Fibroblast of the conjunctiva (primary cell): ENCODE measurements at regions not wholly inside any gene's neighbourhood (a gene's known extent, or its start where the extent isn't known, plus 50 kb on each side); places are given as distances from the start of the nearest gene placed in this dataset.

Source experiments
- DNase-seq: peaks from one replicate; pipeline ENCODE4 v3.0.0-alpha.2; 2010; ENCODE audit warnings: low read depth

GRCh38 chr1:90494748-90495282 is 222.3 kb downstream of the BARHL2 start:
- DNase-seq: no peak

GRCh38 chr1:90488451-90488850 is 228.7 kb downstream of the BARHL2 start:
- no peak for DNase-seq

DNA sequence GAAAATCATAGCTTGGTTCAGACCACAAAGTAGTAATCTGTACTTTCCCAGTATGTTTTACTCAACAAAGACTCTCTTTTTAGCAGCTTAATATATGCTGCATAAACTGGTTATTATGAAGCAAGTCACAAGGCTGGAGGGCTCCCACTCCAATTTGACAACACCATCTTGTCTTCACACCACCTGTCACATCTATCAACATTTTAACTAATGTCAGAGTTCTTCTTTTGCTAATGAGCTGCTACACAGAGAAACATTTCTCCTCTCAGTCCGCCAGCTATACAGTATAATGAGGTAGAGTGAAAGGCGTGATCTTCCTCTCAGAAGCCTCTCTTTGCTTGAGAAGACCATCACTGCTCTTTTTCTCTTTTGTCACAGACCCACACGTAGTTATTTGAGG is 230.1 kb downstream of the BARHL2 start:
- no peak for DNase-seq

DNA sequence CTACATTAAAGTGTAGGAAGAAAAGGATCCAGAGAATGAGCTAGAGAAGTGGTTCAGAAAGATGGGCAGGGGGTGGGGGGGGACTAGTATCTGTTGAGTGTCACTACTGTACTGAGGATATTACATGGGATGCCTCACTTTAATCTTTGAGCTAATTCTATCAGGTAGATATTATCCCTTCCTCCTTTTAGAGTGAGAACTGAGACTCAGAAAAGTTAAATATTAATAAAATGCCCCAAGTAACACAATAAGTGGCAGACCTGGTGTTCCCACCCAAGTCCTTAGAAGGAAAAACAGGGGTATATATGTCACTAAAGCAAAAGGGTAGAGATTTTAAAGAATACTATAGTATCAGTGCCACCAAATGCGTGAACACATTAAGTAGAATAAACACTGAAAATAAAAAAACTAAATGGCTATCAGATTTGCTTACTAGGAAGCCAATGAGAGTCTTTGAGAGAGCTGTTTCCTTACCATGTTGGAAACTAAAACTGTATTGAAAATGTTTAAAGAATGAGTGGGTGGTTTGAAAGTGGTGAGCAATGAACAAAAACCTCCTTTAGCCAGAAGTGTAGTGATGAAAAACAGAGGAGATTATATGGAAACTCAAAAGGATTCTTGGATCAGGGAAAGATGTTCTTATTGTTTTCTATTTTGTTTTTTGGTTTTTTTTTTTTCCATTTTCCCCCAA is 230.8 kb downstream of the BARHL2 start:
- DNase-seq: no peak

DNA sequence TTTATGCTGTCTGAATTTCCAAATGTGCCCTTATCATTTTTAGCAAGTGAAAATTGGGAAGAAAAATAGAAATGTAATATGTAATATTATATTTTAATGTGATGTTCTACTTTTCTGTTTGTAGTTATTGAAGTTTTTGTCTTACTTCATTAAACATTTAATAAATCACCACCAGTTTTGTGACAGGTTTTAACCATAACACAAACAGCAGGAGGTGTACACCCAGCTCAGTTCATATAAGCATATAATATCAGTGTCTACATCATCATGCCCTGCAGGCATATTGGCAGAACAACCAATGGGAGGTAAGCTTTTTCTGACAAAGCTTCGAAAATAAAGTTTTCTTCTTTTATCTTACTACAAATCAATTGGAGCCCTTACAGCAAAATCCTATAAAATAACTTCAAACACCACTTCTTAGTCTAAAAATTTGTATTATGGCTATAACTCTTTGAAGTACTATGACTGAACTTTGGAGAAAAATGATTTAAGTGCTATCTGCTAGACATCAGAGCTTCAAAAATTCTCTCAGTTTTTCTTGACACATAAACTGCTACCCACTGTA is 236.7 kb downstream of the BARHL2 start:
- DNase-seq: no peak

DNA sequence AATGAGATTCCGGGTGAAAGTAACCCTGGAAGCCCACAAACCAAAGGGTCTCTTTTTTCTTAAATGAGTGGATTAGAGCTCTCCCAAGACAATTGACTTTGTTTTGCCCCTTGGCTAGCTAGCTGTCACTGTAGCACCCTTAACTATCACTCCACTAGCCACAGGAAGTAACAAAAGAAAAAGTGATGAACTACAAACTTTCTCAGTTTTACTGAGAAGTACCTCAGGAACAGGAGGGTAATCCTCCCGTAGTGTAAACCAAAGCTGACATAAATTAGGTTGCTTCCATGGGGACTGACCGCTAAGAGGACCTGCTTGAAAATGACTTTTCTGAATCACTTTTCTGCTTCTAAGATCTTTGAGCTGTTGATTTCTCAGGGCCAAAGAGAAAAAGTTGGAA is 240.1 kb downstream of the BARHL2 start:
- no peak for DNase-seq

GRCh38 chr1:90476411-90476810 is 240.7 kb downstream of the BARHL2 start:
- DNase-seq: no peak

GRCh38 chr1:90475631-90476030 is 241.5 kb downstream of the BARHL2 start:
- DNase-seq: no peak

DNA sequence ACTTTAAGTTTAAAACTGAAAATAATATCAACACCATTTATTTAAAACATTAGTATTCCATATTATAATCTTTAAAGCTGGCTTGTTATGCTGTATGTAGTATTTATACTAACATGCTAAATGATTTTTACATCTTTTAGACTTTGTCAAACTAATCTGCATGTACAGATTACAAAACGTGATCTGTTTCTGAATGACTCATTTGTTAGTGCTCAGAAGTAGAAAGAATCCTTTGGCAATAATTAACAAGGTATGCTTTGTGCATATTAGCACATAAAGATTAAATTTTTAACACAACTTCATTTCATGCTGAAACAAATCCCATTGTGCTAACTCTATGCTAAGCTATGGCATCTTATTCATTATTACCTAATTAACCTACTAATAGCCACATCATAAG is 242.4 kb downstream of the BARHL2 start:
- DNase-seq: no peak

- no peak for DNase-seq
Observed at GRCh38 chr1:90474158-90474557, 242.9 kb downstream of the BARHL2 start.

GRCh38 chr1:90472775-90473174 is 244.3 kb downstream of the BARHL2 start:
- DNase-seq: no peak

GRCh38 chr1:90459570-90459969 is 257.5 kb downstream of the BARHL2 start:
- DNase-seq: no peak

- DNase-seq: no peak
Observed at GRCh38 chr1:90457985-90458384, 259.1 kb downstream of the BARHL2 start.

DNA sequence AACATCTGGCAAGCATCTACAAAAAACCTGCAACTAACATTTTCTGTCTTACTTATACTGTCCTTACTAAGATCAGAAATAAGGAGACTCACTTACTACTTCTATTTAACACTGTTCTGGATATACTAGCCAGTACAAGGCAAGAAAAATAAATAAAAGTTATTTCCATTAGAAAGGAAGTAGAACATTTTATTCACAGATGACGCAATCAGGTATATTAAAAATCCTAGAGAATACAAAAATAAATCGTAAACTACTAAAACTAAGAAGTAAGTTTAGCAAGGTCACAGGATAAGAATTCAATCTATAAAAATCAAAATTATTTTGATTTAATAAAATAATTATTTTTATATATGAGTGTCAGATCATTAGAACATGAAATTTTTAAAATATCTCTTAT is 264.6 kb downstream of the BARHL2 start:
- no peak for DNase-seq

- no peak for DNase-seq
Observed at GRCh38 chr1:90443354-90443753, 273.7 kb downstream of the BARHL2 start.

DNA sequence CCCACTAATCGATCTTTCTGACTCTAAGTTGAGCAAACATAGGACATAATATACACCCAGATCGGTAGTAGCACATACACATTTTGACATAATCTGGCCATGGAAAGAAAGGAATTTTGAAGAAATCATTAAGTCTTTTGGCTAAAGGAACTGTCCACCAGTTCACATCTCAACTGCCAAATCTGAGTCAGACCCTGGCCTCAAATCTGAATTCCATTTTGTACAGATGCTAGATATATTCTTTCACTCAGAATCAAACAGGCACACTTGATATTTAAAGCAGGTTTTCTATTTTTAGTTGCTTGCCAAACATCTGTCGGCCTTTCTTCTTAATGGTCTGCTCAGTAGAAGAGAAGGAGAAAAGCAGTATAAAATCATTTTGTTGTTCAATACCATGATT is 281.8 kb downstream of the BARHL2 start:
- no peak for DNase-seq

GRCh38 chr1:90434460-90434859 is 282.6 kb downstream of the BARHL2 start:
- DNase-seq: no peak

DNA sequence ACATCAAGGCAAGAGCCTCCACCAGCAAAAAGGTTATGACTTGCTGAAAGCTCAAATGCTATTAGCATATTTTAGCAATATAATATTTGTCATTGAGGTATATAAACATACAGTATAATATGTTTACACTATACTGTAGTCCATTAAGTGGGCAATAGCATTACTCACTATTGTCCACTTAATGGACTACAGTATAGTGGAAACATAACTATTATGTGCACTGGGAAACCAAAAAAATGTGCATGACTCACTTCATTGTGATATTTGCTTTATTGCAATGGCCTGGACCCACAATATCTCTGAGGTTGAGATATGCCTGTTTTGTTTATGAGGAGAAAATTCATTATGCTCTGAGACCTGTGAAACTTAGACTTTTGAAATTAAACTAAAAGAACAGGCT is 300.0 kb downstream of the BARHL2 start:
- no peak for DNase-seq

GRCh38 chr1:90414201-90414600 is 302.9 kb downstream of the BARHL2 start:
- DNase-seq: no peak

- no peak for DNase-seq
Observed at GRCh38 chr1:90413519-90413918, 303.6 kb downstream of the BARHL2 start.

DNA sequence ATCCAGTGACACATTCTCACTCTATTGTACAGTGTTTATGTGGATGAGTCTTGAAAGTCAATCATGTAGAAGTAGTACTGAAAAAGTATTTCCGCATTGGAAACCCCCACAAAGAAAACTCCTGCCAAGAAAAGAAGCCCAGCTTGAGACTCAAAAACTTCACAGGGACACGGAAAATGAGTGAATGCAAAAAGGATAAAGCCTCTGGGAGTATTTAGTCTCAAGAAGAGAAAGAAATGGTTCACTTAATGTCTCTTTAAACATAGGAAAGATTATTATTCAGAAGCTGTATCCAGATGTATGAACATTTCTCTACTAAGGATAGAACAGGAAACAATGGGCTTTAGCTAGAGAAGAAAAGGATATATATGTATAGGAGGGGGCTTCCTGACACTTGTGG is 304.5 kb downstream of the BARHL2 start:
- no peak for DNase-seq

GRCh38 chr1:90411185-90411584 is 305.9 kb downstream of the BARHL2 start:
- no peak for DNase-seq

DNA sequence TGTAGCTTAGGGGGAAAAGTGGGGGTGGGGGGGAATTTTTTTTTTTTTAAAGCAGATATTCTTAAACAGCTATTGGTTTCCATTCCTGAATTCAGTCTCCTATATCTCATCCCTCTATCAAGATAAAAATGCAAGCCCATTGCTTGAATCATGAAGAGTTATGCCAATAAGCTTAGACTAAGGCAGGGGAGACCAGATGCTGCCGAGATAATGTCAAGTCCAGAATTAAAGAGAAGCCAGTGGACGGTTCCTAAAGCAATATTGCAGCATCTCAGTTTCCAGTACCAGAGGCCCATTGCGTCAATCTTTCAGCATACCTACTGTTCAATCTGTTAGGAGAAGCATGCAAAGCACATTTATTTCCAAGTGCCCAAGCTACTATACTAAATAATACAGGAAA is 309.4 kb downstream of the BARHL2 start:
- no peak for DNase-seq

DNA sequence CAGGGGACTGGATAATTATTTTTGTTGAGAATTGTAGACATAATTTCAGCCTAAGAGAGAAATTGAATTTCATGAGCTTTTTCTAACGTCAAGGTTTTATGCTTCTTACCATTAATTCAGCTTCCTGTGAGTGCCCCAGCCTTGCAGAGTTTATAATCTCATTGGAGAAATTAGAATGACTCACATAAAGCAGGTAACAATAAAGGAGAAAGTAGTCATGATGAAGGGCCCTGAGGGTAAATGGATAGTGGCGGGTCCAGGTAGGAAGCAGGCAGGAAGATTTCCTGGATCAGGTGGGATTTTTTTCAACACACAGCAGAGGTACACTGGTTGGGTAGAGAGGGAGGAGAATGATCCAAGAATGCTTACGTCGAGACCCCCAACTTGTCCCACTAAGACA is 311.4 kb downstream of the BARHL2 start:
- no peak for DNase-seq
